IMR-90 (cell line): ENCODE measurements at regions not wholly inside any gene's neighbourhood (a gene's known extent, or its start where the extent isn't known, plus 50 kb on each side); places are given as distances from the start of the nearest gene placed in this dataset.

Experiments used
- BHLHE40 ChIP-seq: fragments of 150-350 bp; IDR thresholded peaks from 2 replicates; pipeline ENCODE4 v1.6.1; 2016; ENCODE audit warnings: mild to moderate bottlenecking, low read depth, low read length
- CHD1 ChIP-seq: IDR thresholded peaks from 2 replicates; pipeline ENCODE4 v1.6.1; 2012; ENCODE audit warnings: low read depth, low read length, improper control_type of control experiment
- CTCF ChIP-seq: conservative IDR thresholded peaks from 2 replicates; pipeline ENCODE4 v1.5.1; 2012; ENCODE audit warnings: mild to moderate bottlenecking, low read depth, low read length, improper control_type of control experiment
- MAFK ChIP-seq: IDR thresholded peaks from 2 replicates; pipeline ENCODE4 v1.6.1; 2012; ENCODE audit warnings: low read depth, low read length, improper control_type of control experiment
- MAZ ChIP-seq: IDR thresholded peaks from 2 replicates; pipeline ENCODE4 v1.6.1; 2012; ENCODE audit warnings: low read depth, mild to moderate bottlenecking, low read length, improper control_type of control experiment, moderate library complexity, borderline replicate concordance
- MXI1 ChIP-seq: IDR thresholded peaks from 2 replicates; pipeline ENCODE4 v1.6.1; 2012; ENCODE audit warnings: low read depth, mild to moderate bottlenecking, low read length, moderate library complexity, borderline replicate concordance
- NFE2L2 ChIP-seq: fragments of 150-350 bp; IDR thresholded peaks from 2 replicates; pipeline ENCODE4 v1.6.1; 2016; ENCODE audit warnings: low read depth, mild to moderate bottlenecking, low read length
- POLR2A ChIP-seq: IDR thresholded peaks from 2 replicates; pipeline ENCODE4 v1.6.1; 2012; ENCODE audit warnings: mild to moderate bottlenecking, low read depth, low read length
- RAD21 ChIP-seq: IDR thresholded peaks from 2 replicates; pipeline ENCODE4 v1.6.1; 2012; ENCODE audit warnings: low read length, improper control_type of control experiment
- RCOR1 ChIP-seq: IDR thresholded peaks from 2 replicates; pipeline ENCODE4 v1.6.1; 2012; ENCODE audit warnings: mild to moderate bottlenecking, low read length, improper control_type of control experiment; ENCODE audit not compliant: insufficient replicate concordance
- USF2 ChIP-seq: fragments of 150-350 bp; IDR thresholded peaks from 2 replicates; pipeline ENCODE4 v1.6.1; 2017; ENCODE audit warnings: mild to moderate bottlenecking, antibody characterized with exemption, low read length, low read depth

GRCh38 chr10:125485665-125486064 lies 197.3 kb downstream of the TEX36 start:
- TF ChIP-seq CHD1 (no peak), MAZ (no peak), CTCF (no peak), RCOR1 (no peak), MXI1 (no peak), USF2 (no peak), POLR2A (no peak), RAD21 (no peak), NFE2L2 (no peak), BHLHE40 (no peak), MAFK (no peak)
